DOHH2 (cell line): ENCODE measurements at regions not wholly inside any gene's neighbourhood (a gene's known extent, or its start where the extent isn't known, plus 50 kb on each side); places are given as distances from the start of the nearest gene placed in this dataset.

Experiments
- H3F3A ChIP-seq: fragments of 200-600 bp; sonication (generic), shearing (Covaris generic); 2 replicates; pipeline ENCODE4 v1.6.0; 2016; ENCODE audit warnings: antibody characterized with exemption, mild to moderate bottlenecking; ENCODE audit not compliant: control insufficient read depth, insufficient read depth
- H3K27ac ChIP-seq: fragments of 200-600 bp; sonication (generic); 2 replicates; pipeline ENCODE4 v1.5.1; 2014; ENCODE audit warnings: low read depth, mild to moderate bottlenecking, low read length, moderate library complexity
- H3K27me3 ChIP-seq: fragments of 200-600 bp; sonication (generic); 2 replicates; pipeline ENCODE4 v1.6.1; 2014; ENCODE audit warnings: mild to moderate bottlenecking, low read length, mixed read lengths; ENCODE audit not compliant: control insufficient read depth
- H3K36me3 ChIP-seq: fragments of 200-600 bp; sonication (generic); 2 replicates; pipeline ENCODE4 v1.6.1; 2014; ENCODE audit warnings: mild to moderate bottlenecking, low read length, moderate library complexity, mixed read lengths; ENCODE audit not compliant: control insufficient read depth
- H3K4me1 ChIP-seq: fragments of 200-600 bp; sonication (generic); 2 replicates; pipeline ENCODE4 v1.6.1; 2014; ENCODE audit warnings: mild to moderate bottlenecking, low read length, mixed read lengths; ENCODE audit not compliant: control insufficient read depth
- H3K4me2 ChIP-seq: fragments of 200-600 bp; sonication (generic); 2 replicates; pipeline ENCODE4 v1.6.0; 2014; ENCODE audit warnings: mild to moderate bottlenecking, low read length, moderate library complexity
- H3K4me3 ChIP-seq: fragments of 200-600 bp; sonication (generic); 2 replicates; pipeline ENCODE4 v1.5.1; 2014; ENCODE audit warnings: mild to moderate bottlenecking, low read length, mixed read lengths
- H3K79me2 ChIP-seq: fragments of 200-600 bp; sonication (generic); 2 replicates; pipeline ENCODE4 v1.6.1; 2014; ENCODE audit warnings: mild to moderate bottlenecking, low read length, mixed read lengths; ENCODE audit not compliant: control insufficient read depth
- H3K9me2 ChIP-seq: fragments of 200-600 bp; sonication (generic); replicated peaks from 2 replicates; pipeline ENCODE4 v1.6.1; 2014; ENCODE audit warnings: mild to moderate bottlenecking, low read length, mixed read lengths; ENCODE audit not compliant: control insufficient read depth
- H3K9me3 ChIP-seq: fragments of 200-600 bp; sonication (generic); 2 replicates; pipeline ENCODE4 v1.6.1; 2014; ENCODE audit warnings: antibody characterized with exemption, low read length, mixed read lengths; ENCODE audit not compliant: control insufficient read depth, insufficient read depth
- H4K20me1 ChIP-seq: fragments of 200-600 bp; sonication (generic); 2 replicates; pipeline ENCODE4 v1.6.0; 2014; ENCODE audit warnings: low read depth, mild to moderate bottlenecking, antibody characterized with exemption, low read length, moderate library complexity; ENCODE audit not compliant: control insufficient read depth, insufficient read depth
- EZH2phosphoT487 ChIP-seq: fragments of 200-600 bp; sonication (generic); IDR thresholded peaks from 2 replicates; pipeline ENCODE4 v1.6.1; 2017; ENCODE audit warnings: borderline replicate concordance, mild to moderate bottlenecking, antibody characterized with exemption, low read length, moderate library complexity, mixed read lengths
- TF ChIP-seq, protein P1 (sequence below): fragments of 200-600 bp; sonication (generic); IDR thresholded peaks from one replicate; pipeline ENCODE4 v1.5.1; 2014; ENCODE audit warnings: antibody characterized with exemption, mild to moderate bottlenecking, low read depth, low read length; ENCODE audit not compliant: poor library complexity, severe bottlenecking

DNA sequence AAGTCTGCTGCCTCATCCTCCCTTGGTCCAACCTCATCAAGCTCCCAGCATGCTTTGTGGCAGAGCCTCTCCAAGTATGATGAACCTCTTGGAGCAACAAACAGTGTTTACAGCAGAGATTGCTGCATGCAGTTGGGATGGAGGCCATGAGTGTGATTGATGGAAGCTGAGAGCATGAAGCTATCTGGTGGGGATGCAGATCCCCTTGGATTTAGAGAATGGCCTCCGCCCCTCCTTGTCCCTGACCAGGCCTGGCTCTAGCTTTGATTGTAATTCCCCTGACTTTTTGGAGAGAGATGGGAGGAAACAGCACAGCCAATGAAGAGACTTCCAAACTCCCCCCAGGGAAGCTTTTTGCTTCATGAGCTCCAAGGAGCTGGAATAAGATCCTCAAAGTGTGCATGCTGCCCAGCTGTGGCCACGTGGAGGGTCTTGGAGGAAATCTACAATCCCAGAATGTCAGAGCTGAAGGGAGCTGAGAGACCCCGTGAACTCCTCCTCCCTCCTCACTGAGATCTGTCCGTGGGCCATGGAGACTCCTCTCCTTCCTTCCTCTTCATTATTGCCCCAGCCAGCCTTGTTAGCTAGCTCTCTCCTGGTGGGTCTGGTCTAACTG, 165.3 kb upstream of the USP24 start:
- Histone ChIP-seq H3K9me3 (no peaks in the 10 kb centered on the region), H3K9me2 (no peaks in the 10 kb centered on the region), H3K4me1 (no peaks in the 10 kb centered on the region), H3K27ac (no peak overlapping the region), H3K27me3 (no peaks in the 10 kb centered on the region), H3K4me2 (no peak overlapping the region), H3K36me3 (no peaks in the 10 kb centered on the region), H3K79me2 (no peaks in the 10 kb centered on the region), H3K4me3 (no peak overlapping the region), H3F3A (no peaks in the 10 kb centered on the region), H4K20me1 (no peaks in the 10 kb centered on the region)
- TF ChIP-seq, protein P1, sequence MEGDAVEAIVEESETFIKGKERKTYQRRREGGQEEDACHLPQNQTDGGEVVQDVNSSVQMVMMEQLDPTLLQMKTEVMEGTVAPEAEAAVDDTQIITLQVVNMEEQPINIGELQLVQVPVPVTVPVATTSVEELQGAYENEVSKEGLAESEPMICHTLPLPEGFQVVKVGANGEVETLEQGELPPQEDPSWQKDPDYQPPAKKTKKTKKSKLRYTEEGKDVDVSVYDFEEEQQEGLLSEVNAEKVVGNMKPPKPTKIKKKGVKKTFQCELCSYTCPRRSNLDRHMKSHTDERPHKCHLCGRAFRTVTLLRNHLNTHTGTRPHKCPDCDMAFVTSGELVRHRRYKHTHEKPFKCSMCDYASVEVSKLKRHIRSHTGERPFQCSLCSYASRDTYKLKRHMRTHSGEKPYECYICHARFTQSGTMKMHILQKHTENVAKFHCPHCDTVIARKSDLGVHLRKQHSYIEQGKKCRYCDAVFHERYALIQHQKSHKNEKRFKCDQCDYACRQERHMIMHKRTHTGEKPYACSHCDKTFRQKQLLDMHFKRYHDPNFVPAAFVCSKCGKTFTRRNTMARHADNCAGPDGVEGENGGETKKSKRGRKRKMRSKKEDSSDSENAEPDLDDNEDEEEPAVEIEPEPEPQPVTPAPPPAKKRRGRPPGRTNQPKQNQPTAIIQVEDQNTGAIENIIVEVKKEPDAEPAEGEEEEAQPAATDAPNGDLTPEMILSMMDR = no peak
- TF ChIP-seq EZH2phosphoT487 = no peak

GRCh38 chr1:55378582-55378981, 163.4 kb upstream of the USP24 start:
- no peaks in the 10 kb centered on the region for H3K27me3 ChIP-seq
- TF ChIP-seq, protein P1 = peak; percentile 65
- no peak for TF ChIP-seq EZH2phosphoT487
- H3K9me3 ChIP-seq = no peaks in the 10 kb centered on the region
- no peak overlapping the region for H3K4me3 ChIP-seq
- no peaks in the 10 kb centered on the region for H3K9me2 ChIP-seq
- no peaks in the 10 kb centered on the region for H3F3A ChIP-seq
- H3K36me3 ChIP-seq = no peaks in the 10 kb centered on the region
- H3K27ac ChIP-seq = no peak overlapping the region
- no peaks in the 10 kb centered on the region for H4K20me1 ChIP-seq
- no peaks in the 10 kb centered on the region for H3K79me2 ChIP-seq
- H3K4me2 ChIP-seq = no peak overlapping the region
- H3K4me1 ChIP-seq = no peaks in the 10 kb centered on the region

GRCh38 chr1:55376897-55377296, 161.7 kb upstream of the USP24 start:
- no peak overlapping the region for H3K27ac ChIP-seq
- no peaks in the 10 kb centered on the region for H3F3A ChIP-seq
- no peaks in the 10 kb centered on the region for H3K9me2 ChIP-seq
- H3K9me3 ChIP-seq = no peaks in the 10 kb centered on the region
- H3K27me3 ChIP-seq = no peaks in the 10 kb centered on the region
- H3K4me2 ChIP-seq = no peak overlapping the region
- H4K20me1 ChIP-seq = no peaks in the 10 kb centered on the region
- no peak for TF ChIP-seq EZH2phosphoT487
- TF ChIP-seq, protein P1 = no peak
- H3K4me3 ChIP-seq = no peak overlapping the region
- no peaks in the 10 kb centered on the region for H3K4me1 ChIP-seq
- H3K79me2 ChIP-seq = no peaks in the 10 kb centered on the region
- H3K36me3 ChIP-seq = no peaks in the 10 kb centered on the region
